ENCODE measurements at regions not wholly inside any gene's neighbourhood (a gene's known extent, or its start where the extent isn't known, plus 50 kb on each side); places are given as distances from the start of the nearest gene placed in this dataset.

DNA sequence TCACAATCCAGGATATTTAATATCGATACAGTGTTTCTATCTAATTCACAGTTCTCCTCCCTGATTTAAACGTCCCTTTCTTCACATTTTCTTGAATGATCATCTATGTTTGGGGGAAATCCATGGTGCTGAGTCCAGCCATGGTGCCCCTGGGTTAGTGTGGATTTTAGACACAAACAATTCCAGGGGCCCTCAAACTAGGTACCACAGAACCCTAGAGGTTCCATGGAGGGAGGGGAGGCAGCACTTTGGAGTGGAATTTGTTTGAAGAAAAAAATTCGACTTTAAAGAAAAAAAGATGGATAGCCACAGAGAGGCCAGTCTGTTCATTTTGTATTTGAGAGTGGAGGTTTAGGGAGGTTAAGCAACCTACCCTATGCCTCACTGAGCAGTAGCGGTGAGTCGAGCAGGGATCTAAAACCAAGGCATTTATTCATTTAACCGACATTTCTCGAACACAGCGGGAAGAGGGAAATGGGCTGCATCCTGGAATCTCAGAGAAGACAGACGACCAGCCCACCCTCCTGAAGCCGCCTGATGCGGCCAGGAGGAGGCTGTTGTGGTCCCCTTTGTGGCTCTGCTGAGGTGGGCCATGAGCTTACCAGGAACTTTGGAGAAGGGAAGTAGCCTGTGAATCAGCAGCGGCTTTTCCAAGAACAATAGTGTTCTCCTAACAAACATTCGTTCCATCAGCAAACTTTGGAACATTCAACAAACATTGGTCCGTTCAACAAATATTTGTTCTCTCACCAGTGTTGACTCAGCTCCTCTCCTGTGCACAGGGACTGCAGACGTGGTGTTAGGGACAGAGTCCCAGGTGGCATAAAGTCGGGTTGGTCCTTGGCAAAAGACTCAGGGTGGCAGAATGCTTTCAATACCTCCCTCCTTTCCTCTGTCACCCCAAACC lies 103.5 kb upstream of the ZBTB40 start (continued):
- TF ChIP-seq, protein P1, sequence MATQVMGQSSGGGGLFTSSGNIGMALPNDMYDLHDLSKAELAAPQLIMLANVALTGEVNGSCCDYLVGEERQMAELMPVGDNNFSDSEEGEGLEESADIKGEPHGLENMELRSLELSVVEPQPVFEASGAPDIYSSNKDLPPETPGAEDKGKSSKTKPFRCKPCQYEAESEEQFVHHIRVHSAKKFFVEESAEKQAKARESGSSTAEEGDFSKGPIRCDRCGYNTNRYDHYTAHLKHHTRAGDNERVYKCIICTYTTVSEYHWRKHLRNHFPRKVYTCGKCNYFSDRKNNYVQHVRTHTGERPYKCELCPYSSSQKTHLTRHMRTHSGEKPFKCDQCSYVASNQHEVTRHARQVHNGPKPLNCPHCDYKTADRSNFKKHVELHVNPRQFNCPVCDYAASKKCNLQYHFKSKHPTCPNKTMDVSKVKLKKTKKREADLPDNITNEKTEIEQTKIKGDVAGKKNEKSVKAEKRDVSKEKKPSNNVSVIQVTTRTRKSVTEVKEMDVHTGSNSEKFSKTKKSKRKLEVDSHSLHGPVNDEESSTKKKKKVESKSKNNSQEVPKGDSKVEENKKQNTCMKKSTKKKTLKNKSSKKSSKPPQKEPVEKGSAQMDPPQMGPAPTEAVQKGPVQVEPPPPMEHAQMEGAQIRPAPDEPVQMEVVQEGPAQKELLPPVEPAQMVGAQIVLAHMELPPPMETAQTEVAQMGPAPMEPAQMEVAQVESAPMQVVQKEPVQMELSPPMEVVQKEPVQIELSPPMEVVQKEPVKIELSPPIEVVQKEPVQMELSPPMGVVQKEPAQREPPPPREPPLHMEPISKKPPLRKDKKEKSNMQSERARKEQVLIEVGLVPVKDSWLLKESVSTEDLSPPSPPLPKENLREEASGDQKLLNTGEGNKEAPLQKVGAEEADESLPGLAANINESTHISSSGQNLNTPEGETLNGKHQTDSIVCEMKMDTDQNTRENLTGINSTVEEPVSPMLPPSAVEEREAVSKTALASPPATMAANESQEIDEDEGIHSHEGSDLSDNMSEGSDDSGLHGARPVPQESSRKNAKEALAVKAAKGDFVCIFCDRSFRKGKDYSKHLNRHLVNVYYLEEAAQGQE (IDR thresholded peaks at IDR 0.05; ENCODE audit: borderline replicate concordance in 1 of 2, low read depth in 1 of 2, low read length in 2 of 2) = peak in 1 of 2 experiments; percentile 80; a peak in 2 of 4 replicates
- TF ChIP-seq, protein P2, sequence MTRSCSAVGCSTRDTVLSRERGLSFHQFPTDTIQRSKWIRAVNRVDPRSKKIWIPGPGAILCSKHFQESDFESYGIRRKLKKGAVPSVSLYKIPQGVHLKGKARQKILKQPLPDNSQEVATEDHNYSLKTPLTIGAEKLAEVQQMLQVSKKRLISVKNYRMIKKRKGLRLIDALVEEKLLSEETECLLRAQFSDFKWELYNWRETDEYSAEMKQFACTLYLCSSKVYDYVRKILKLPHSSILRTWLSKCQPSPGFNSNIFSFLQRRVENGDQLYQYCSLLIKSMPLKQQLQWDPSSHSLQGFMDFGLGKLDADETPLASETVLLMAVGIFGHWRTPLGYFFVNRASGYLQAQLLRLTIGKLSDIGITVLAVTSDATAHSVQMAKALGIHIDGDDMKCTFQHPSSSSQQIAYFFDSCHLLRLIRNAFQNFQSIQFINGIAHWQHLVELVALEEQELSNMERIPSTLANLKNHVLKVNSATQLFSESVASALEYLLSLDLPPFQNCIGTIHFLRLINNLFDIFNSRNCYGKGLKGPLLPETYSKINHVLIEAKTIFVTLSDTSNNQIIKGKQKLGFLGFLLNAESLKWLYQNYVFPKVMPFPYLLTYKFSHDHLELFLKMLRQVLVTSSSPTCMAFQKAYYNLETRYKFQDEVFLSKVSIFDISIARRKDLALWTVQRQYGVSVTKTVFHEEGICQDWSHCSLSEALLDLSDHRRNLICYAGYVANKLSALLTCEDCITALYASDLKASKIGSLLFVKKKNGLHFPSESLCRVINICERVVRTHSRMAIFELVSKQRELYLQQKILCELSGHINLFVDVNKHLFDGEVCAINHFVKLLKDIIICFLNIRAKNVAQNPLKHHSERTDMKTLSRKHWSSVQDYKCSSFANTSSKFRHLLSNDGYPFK (CRISPR knock-in tag; IDR thresholded peaks at IDR 0.05; ENCODE audit: borderline replicate concordance) = no peak
- no peak for TF ChIP-seq NCOA1 (CRISPR knock-in tag; IDR thresholded peaks at IDR 0.05)
- no peak for TF ChIP-seq MTF1 (CRISPR knock-in tag; IDR thresholded peaks at IDR 0.05)
- TF ChIP-seq STAG1 (CRISPR knock-in tag; IDR thresholded peaks at IDR 0.05) = 0 out of 2 replicates have a peak, but pooled peaks have one; percentile 12
- no peak for TF ChIP-seq ZNF607 (CRISPR knock-in tag; IDR thresholded peaks at IDR 0.05; ENCODE audit: borderline replicate concordance)
- TF ChIP-seq, protein P3, sequence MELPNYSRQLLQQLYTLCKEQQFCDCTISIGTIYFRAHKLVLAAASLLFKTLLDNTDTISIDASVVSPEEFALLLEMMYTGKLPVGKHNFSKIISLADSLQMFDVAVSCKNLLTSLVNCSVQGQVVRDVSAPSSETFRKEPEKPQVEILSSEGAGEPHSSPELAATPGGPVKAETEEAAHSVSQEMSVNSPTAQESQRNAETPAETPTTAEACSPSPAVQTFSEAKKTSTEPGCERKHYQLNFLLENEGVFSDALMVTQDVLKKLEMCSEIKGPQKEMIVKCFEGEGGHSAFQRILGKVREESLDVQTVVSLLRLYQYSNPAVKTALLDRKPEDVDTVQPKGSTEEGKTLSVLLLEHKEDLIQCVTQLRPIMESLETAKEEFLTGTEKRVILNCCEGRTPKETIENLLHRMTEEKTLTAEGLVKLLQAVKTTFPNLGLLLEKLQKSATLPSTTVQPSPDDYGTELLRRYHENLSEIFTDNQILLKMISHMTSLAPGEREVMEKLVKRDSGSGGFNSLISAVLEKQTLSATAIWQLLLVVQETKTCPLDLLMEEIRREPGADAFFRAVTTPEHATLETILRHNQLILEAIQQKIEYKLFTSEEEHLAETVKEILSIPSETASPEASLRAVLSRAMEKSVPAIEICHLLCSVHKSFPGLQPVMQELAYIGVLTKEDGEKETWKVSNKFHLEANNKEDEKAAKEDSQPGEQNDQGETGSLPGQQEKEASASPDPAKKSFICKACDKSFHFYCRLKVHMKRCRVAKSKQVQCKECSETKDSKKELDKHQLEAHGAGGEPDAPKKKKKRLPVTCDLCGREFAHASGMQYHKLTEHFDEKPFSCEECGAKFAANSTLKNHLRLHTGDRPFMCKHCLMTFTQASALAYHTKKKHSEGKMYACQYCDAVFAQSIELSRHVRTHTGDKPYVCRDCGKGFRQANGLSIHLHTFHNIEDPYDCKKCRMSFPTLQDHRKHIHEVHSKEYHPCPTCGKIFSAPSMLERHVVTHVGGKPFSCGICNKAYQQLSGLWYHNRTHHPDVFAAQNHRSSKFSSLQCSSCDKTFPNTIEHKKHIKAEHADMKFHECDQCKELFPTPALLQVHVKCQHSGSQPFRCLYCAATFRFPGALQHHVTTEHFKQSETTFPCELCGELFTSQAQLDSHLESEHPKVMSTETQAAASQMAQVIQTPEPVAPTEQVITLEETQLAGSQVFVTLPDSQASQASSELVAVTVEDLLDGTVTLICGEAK (IDR thresholded peaks at IDR 0.05) = no peak
- TF ChIP-seq, protein P3 (CRISPR knock-in tag; IDR thresholded peaks at IDR 0.05) = no peak
- TF ChIP-seq PITX1 (CRISPR knock-in tag; IDR thresholded peaks at IDR 0.05) = peak; percentile 84
- TF ChIP-seq, protein P4, sequence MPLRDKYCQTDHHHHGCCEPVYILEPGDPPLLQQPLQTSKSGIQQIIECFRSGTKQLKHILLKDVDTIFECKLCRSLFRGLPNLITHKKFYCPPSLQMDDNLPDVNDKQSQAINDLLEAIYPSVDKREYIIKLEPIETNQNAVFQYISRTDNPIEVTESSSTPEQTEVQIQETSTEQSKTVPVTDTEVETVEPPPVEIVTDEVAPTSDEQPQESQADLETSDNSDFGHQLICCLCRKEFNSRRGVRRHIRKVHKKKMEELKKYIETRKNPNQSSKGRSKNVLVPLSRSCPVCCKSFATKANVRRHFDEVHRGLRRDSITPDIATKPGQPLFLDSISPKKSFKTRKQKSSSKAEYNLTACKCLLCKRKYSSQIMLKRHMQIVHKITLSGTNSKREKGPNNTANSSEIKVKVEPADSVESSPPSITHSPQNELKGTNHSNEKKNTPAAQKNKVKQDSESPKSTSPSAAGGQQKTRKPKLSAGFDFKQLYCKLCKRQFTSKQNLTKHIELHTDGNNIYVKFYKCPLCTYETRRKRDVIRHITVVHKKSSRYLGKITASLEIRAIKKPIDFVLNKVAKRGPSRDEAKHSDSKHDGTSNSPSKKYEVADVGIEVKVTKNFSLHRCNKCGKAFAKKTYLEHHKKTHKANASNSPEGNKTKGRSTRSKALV (CRISPR knock-in tag; IDR thresholded peaks at IDR 0.05) = peak; percentile 76; the same call in 1 of the 2 replicates

All from HepG2 (cell line).